ENCODE measurements at regions not wholly inside any gene's neighbourhood (a gene's known extent, or its start where the extent isn't known, plus 50 kb on each side); places are given as distances from the start of the nearest gene placed in this dataset.

DNA sequence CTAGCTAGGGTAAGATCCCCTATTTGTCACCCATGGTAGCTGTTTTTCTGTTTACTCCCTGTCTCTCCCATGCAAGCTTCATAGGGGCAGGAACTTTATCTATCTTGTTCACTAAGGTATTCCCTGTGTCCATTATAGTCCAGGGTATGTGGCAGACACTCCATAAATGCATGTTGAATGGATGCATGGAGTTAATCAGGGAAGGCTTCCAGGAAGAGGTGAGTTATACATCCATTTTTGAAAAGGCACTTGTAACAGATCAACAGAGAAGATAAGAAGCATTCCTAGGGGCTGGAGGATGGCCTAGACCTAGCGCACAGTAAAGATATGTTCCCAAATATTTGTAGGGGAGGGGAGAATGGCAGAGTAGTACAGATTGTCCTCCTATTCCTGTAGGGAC lies 130.3 kb downstream of the BUD13 start:
- DNase-seq, result no peak

DNA sequence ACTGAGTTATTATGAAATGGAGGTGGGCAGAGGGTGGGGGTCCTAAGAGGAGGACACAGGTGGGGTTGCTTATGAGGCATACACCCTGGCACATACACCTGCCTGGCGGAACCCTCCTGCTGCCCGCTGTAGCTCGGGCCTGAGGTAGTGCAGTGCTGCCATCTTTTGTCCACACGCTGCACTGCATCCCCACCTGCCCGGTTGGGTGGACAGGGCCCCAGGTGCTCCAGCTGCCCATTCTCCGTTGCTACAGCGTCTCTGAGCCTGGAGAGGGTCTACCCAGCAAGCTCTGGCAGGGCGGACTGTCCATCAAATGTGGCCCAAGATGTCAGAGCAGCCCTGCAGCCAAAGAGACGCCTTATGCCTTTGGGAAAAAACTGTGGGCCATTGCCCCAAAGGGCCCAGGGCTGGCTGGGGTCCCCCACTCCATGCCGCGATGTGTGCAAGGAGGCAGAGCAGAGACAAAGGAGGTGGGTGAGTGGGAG lies 131.2 kb downstream of the BUD13 start:
- DNase-seq, result no peak

DNA sequence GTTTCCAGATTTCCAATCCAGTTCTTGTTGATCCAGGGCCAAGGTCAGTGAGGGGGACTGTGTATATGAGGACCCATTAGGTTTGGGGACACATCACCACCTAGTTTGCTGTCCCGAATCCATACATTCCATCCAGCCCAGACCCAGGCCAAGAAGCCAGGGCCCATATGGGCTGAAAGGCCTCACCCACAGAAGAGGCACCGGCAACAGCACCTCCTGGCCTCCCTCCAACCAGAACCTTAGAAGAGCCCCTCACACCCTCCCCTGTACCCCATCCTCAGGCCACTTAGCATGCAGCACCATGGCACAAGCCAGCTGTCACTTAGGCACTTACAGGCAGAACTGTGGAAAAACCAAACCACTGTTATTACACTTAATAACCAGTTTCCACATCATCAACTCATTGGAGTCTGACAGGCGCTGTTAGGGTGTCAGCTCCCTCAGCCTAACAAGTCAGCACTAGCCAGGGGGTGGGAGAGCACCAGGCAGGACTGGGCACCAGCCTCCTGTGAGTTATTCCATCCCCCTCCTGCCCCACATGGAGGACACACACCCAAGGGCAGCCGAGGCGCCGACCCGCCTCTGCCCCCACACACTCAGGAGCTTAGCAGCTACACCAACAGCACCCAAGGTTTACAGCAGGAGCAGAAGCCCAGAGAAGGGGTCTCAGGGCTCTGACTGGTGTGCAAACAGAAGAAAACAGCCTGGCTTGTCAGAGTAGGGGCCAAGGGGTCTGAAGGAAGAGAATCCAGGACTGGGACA lies 132.0 kb downstream of the BUD13 start:
- no peak for DNase-seq

DNA sequence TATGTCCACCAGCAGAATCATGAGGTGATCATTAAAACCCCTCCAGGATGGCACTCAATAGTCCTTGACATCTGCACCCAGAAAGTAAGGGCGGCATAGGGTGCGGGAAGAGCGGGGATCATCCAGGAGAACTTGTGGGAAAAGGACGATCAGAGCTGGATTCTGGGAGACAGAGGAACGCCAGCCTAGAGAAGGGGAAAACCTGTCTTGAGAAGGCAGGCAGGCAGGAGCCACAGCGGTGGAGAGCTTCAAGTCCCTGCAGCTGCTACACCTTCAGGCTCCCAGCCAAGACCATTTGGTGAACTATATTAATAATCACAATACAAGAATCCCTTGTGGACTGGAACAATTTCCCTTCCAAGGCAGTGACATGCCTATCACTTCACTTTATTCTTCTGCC lies 134.3 kb downstream of the BUD13 start:
- no peak for DNase-seq

DNA sequence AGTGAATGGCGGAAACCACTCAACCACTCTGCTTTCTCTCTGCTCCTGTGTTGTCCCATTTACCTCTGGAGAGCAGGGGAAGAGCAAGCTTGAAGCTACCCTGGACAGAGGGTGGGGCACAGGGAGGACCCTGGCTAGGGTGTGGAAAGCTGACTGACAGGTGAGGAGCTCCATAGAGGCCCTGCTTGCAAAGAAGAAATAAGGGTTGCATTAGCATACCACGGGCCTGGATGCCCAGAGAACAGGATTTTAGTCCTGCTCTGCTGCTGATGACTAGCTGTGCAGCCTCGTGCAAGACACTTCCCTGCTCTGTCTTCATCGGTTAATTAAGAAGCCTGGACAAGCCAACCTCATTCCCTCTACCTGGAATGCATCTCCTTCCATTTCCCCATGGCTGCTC lies 135.0 kb downstream of the BUD13 start:
- DNase-seq, result no peak

DNA sequence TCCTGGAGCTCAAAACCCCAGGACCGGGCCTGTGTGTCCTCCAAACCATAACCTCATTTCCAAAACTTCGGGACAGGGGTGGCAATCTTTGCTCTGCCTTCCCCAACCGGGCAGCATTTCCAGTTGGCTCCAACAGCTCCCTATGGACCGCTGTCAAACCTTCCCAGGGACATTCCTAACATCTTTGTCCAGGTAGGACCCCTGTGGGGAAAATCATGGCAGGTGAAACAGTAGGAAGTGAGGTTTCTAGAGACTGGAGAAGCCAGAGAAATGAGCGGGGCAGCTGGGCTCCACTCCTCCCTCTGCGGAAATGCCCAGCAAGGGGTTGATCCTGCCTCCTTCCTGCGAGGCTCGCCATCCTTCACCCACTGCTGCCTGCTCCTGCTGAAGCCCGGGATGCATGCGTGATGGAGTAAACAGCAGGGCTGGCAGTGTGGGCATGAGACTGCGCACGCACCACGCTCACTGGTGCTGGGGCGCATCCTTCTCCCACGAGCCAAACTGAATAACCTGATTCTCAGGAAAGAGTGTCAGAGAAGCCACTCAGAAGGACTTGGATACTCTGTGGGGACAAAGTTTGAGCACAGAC lies 136.4 kb downstream of the BUD13 start:
- DNase-seq, result no peak

DNA sequence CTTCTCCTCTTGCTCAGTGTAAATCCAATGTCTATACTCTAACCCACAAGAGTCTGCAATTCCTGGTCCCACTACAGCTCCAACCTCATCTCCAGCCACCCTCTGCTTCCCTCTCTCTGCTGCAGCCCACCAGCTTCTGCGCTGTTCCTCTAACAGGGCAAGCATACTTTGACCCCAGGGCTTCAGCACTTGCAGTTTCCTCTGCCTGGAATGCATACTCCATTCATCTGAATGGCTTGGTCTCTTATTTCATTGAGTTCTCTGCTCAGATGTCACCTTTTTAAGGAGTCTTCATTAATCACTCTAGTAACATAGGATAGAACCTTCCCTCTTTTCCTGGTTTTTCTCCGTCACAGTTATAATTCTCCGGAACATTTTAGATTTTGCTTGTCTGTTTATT lies 141.6 kb downstream of the BUD13 start:
- no peak for DNase-seq

DNA sequence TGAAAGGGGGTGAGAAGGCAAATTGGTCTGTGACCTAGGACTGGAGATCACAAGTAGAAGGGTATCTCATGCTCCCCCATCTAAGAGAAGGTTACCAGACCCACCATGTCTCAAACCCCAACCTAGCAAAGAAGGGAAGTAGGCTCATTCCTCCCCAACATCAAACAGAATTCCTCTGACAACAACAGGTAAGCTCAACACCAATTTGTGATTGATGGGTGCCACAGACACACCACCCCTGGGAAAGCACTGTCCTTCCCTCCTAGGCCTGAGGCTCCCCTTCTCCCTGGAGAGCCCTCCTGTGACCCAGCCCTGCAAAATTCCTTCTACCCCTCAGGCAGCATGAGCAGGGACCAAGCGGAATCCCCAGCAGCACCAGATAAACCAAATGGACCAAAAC lies 154.3 kb downstream of the BUD13 start:
- DNase-seq, result peak; percentile 32

DNA sequence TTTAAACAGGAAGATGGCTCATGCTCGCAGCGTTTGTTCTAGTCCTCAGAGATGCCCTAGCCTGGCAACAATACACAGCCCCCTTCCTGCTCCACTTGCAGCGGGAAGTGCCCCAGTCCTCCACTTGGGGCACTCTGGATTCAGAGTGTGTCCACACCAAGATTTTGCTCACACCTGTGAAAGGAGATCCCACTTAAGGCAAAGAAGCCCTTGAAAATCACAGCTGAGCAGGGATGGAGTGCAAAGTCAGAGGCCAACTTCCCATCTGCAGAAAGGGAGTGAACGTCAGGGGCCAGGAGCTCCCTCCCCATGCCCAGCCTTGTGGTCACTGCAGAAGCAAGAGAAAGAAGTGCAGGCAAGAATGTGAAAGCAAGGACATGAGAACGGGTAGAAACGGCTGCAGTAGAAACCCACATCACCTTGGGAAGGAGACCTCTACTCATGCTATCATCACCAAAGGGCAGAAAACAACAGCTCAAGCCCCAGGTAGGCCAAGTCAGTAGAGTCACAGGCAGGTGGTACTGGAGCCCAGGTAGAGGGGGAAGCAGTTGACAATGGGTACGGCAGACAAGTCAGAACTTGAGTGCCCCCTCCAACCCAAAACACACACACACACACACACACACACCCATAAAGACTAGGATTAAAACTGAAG lies 157.4 kb downstream of the BUD13 start:
- no peak for DNase-seq

DNA sequence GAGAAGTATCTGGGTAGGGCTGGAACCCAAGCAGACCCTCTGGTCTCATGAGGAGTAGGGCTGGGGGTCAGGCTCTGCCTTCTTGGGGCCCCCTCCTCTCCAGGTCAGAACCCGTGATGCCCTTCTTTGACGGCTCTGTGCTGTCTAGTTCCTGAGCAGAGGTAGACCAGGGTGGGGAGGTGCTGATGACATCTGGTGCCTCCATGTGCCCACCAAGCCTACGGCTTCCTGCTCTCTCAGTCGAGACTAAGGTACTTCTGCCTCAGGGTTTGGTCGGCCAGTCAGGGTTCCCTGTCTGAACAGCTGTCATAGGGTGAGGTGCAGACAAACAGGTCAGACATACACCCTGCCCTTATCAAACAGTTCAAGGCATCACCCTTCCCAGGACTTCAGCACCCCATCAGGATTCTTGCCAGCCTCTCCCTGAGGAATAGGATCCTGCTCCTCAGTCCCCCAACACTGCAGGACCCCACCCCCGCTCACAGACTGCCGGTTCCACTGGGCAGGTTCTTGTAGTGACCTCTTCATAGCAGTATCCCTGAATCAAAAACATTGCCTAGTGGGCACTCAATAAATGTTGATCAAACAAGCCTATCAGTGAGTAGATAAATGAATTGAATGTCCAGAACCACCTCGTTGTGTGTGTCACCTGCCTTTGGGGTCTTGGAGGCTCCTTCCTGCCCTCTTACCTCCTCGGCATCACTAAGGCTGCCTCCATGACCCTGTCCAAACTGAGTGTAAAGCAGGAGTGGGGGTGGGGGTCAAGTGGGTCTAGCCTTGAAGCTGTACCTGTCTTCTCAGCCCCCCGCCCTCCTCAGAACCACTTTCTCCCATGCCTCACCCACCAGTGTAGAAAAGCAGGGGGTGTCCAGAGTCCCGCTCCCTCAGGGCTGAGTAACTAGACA lies 158.2 kb downstream of the BUD13 start:
- no peak for DNase-seq

DNA sequence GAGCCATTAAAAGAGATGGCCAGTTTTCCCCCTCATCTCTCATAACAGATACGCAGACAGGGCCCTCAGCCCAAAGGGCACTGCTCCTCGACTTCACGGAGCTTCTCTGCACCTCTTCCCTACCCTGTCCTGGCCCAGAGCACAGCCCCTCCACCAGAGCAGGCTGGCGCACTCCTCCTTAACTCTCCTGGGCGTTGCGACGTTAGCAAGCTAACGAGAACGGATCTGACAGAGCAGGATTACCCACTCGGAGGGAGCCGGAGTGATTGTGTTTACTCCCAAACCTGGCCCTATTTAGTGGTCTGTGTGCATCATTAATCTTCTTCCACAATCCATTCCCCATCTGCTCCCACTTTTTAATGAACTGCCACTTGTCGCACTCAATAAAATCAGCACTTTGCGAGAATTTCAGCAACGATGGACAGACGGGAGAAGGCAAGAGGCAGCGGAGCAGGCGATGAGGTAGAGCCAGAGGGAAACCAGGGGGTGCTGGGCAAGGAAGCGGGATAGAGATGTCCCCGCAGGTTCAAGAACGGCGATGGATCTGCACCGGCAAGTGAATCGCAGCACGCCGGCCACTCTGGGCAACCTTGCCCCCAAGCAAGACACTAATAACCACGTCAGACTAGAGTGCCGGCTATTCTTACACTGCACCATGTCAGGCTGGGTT lies 159.4 kb downstream of the BUD13 start:
- DNase-seq, result no peak

DNA sequence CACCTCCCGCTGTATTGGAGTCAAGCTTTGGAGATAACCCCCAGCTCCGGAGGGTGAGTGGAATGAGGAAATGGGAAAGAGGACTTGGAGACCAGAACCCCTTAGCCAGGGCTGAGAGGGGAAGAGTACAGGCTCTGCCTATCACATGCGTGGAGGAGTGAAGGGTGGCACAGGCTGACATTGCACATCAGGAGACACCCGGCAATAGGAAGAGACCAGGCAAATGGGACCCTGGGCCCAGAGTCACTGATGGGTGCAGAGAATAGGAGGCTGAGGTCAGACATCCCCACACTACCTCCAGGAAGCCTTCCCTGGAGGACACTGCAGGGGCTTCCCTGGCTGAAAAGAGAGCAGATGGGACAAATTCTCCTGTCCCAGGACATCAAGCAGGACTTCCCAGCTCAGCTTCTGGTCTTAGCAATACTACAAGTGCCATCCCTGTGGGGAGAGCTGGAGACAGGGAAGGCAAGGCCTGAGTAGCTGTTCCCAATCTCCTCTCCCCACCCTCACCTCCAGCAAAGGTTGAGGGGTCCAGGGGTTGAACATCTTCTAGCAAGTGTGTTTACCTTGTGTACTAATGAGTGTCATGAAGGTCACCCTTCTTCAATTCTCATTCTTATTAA lies 160.7 kb downstream of the BUD13 start:
- DNase-seq, result no peak

DNA sequence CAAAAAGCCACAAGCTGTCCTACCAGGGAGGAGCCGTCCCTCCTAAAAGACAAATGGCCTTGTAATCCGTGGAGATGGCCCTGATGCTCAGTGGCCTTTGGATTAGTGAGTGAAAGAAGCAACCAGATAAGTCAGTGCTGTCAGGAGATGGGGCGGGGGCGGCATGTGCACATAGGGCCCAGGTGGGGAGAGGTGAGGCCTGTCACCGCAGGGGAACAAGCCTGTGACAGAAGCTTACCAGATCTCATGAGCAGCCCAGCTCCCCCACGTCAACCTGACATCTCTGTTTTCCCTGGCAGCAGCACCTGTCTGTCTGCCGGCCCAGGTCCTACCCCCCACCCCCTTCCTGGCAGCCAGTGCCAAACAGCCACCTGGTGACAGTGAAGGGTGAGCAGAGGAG lies 162.6 kb downstream of the BUD13 start:
- DNase-seq, result no peak

DNA sequence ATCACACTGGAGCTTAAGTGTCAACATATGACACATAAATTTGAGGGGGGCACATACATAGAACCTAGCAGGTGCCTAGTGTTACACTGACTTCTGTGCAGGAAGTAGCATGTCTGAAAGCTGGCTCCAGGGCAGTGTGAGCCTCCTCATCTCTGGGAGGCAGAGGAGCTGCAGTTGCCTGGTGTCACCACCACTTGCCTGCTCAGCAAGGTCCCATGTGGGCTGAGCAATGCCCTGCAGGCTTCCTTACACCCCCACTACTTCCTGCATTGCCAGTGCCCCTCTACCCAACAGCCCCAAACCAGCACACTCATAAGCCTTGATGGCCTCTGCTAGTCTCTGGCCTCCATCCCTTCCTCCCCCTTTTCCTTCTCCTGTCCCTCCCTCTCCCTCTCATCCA lies 165.8 kb downstream of the BUD13 start:
- DNase-seq, result peak; percentile 17

DNA sequence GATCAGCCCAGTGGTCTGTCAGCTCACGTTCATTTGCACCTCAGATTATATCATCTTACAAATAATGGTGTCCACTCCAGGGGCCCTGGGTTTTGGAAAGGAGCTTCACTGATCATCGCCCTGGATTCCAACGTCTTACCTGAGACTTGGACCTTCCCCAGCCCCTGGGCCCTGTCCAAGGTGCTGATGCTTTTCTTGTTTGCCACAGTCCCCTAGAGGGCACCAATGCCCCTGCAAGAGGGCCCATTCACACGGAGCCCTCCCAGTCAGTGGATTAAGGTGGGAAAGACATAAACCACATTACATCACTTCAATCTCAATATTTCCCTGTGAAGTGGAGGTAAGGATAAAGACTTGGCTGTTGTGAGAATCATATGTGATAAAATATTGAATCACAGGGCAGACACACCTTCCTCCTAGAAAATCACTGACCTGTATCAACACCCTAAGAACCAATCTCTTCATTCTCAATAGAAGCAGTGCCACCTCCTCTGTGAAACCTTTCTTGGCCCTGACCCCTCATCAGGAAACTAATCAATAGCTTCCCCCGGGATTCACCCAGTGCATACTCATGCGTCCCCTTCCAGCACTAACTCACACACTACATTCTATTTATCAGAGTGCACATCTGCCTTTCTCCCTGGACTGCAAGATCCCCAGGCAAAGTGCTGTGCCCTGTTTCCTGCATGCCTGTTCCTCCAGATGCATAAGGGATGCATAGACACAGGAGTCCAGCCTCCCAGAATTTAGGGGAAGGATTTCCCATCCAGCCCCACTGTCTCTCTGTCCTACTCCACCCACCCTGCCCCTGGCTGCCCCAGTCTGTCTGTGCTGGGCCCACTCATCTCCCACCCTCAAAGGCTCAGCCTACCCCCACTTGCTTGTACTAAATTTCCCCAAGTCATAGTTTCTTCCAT lies 167.0 kb downstream of the BUD13 start:
- DNase-seq, result peak; percentile 19

DNA sequence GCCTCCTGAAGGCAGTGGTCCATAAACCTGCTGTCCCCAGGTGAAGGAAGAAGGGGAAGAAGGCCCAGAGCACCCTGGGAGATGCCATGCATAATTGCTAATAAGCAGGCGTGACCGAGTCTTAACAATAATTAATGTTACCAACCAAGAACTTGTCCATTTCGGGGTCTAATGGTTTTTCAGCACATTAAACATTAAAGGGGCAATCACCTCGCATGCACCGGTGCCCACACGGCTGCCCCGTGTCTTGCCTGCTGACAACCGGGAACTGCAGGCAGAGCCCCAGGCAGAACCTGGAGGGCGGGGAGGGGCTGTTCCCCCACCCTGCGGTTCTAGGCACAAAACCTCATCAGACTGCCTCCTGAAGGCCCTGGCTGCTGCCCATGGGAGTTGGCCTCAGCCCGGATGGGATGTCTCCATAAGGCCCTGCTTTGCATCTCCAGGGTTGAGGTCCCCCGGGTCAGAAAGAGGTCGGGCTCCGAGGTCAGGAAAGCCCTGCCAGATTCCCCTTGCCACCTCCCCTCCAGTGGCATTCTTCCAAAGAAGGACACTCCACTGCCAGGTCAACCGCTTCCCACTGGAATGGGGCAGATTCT lies 169.0 kb downstream of the BUD13 start:
- no peak for DNase-seq

DNA sequence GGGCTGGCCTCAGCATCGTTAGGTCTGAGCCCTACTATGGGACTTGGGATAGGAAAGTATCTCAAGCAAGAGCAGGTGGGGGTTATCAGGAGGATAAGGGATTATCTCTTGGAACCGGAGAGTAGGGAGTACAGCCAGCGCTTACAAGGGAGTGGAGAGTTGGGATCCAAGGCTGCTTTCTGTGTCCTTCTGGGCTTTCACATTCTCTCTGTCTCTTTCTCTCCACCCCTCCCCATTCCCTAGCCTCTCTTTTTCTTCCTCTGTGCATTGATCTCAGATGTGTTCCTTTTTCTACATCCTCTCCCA lies 170.2 kb downstream of the BUD13 start:
- DNase-seq, result no peak

DNA sequence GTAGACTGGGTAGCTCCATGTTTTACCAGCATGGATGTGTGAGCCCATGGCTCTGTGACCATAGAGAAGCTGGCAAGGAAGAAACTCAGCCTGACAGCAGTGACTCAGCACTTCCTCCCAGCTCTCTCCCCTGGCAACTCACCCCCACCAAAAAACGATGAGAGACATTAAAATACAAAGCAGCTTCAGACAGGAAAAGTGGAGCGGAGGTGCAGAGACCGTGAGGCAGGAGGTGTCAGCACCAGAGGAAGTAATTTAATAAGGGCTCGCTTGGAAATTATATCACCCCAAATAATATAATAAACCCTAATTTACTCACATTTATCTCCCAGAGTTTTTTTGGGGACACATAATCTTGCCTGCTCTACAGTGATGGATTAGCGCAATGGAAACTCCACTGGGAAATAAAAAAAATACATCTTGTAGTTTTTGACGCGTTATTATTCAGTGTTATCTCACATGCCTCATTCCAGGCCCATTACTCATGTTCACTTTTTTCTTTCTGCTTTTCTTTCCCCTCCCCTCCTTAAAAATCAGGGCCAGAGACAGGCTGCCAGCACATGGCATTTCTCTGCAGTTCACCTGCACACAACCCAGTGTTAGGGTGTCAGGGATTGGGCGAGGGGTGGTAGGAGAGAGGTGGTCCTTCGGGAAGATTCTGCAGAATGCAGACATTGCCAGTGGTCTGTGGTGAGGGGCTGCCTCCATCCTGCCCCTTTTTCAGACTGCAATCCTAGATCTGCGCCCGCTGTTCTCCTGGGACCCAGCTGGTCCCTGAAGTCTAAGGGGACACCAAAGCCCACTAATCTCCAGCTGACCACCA lies 170.8 kb downstream of the BUD13 start:
- DNase-seq, result no peak

DNA sequence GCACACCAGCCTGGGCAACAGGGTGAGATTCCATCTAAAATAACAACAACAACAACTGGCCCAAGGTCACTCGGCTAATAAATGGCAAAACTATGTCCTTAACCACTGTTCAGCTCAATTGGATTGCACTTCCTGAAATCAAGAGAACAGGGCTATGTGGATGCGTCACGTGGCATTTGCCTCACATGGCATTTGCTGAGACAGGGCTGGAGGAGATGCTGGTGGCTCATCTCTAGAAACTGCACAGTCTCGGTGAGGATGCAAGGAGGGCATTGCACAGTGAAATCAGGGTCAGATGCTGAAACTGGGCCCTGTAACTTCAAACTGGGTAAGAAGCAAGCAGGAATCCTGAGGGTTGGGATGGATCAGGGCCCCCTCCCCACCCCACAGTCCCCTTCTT lies 171.9 kb downstream of the BUD13 start:
- DNase-seq, result no peak

DNA sequence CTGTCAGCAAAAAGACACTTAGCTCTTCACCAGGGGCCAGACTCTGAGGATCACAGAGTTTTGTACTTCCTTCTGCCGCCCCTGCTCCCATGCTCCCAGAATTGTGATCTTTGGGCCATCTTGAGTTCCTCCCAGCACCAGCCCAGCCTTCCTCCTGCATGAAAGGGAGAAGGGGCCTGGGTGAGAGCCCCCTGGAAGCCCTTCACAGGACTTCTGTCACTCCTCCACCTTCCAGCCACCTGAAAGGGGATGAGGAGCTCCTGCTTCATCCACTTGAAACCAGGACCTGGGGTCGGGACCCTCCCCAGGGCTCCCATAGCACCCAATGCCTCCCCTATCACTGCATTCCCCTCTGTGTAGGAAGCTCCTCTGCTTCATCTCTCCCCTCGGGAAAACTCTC lies 174.2 kb downstream of the BUD13 start:
- no peak for DNase-seq

Measured in activated CD8-positive, alpha-beta memory T cell treated with anti-CD3 and anti-CD28 coated beads for 24 hours (primary cell).